Hepatocyte (in vitro differentiated cells): ENCODE measurements at regions not wholly inside any gene's neighbourhood (a gene's known extent, or its start where the extent isn't known, plus 50 kb on each side); places are given as distances from the start of the nearest gene placed in this dataset.

ENCODE experiments used
- DNase-seq: peaks from one replicate; pipeline ENCODE4 v3.0.0-alpha.2; 2016; ENCODE audit warnings: low spot score
- H2AFZ ChIP-seq: fragments of 200-600 bp; sonication (generic); 2 replicates; pipeline ENCODE4 v1.6.0; 2016; ENCODE audit warnings: antibody characterized with exemption, mild to moderate bottlenecking
- H3K27ac ChIP-seq: fragments of 200-600 bp; sonication (generic); 2 replicates; pipeline ENCODE4 v1.5.1; 2016; ENCODE audit warnings: mild to moderate bottlenecking
- H3K27me3 ChIP-seq: fragments of 200-600 bp; sonication (generic); 2 replicates; pipeline ENCODE4 v1.6.1; 2016
- H3K36me3 ChIP-seq: fragments of 200-600 bp; sonication (generic); replicated peaks from 2 replicates; pipeline ENCODE4 v1.5.1; 2016; ENCODE audit warnings: low read depth; ENCODE audit not compliant: insufficient read depth
- H3K4me1 ChIP-seq: fragments of 200-600 bp; sonication (generic); 2 replicates; pipeline ENCODE4 v1.5.1; 2016; ENCODE audit warnings: mild to moderate bottlenecking, moderate library complexity; ENCODE audit not compliant: insufficient read depth
- H3K4me2 ChIP-seq: fragments of 200-600 bp; sonication (generic); 2 replicates; pipeline ENCODE4 v1.6.0; 2016
- H3K4me3 ChIP-seq: fragments of 200-600 bp; sonication (generic); 2 replicates; pipeline ENCODE4 v1.5.1; 2016; ENCODE audit warnings: mild to moderate bottlenecking
- H3K79me2 ChIP-seq: fragments of 200-600 bp; sonication (generic); 2 replicates; pipeline ENCODE4 v1.6.0; 2017; ENCODE audit warnings: mild to moderate bottlenecking
- H3K9me2 ChIP-seq: fragments of 200-600 bp; sonication (generic); replicated peaks from 2 replicates; pipeline ENCODE4 v1.6.0; 2017; ENCODE audit warnings: mild to moderate bottlenecking; ENCODE audit not compliant: insufficient read depth
- H3K9me3 ChIP-seq: fragments of 200-600 bp; sonication (generic); 2 replicates; pipeline ENCODE4 v1.5.1; 2016; ENCODE audit warnings: low read depth, mild to moderate bottlenecking
- H4K20me1 ChIP-seq: fragments of 200-600 bp; sonication (generic); 2 replicates; pipeline ENCODE4 v1.6.0; 2016; ENCODE audit warnings: mild to moderate bottlenecking; ENCODE audit not compliant: insufficient read depth, poor library complexity, severe bottlenecking
- CTCF ChIP-seq: fragments of 200-600 bp; sonication (generic); IDR thresholded peaks from 2 replicates; pipeline ENCODE4 v1.5.1; 2016; ENCODE audit warnings: antibody characterized with exemption, mild to moderate bottlenecking; ENCODE audit not compliant: poor library complexity
- EZH2 ChIP-seq: fragments of 200-600 bp; sonication (generic); IDR thresholded peaks from 2 replicates; pipeline ENCODE4 v1.6.1; 2016; ENCODE audit warnings: antibody characterized with exemption, mild to moderate bottlenecking, borderline replicate concordance
- EZH2phosphoT487 ChIP-seq: fragments of 200-600 bp; sonication (generic); IDR thresholded peaks from one replicate; pipeline ENCODE4 v1.6.1; 2018; ENCODE audit warnings: antibody characterized with exemption, mild to moderate bottlenecking, low read depth, moderate library complexity; ENCODE audit not compliant: unreplicated experiment, severe bottlenecking
- whole genome bisulfite sequencing: methylation state at CpG from one replicate; pipeline ENCODE4 v1.1.6; 2016; ENCODE audit warnings: low lambda C conversion rate; ENCODE audit errors: missing lambda C conversion rate; 5-methylcytosine and 5-hydroxymethylcytosine counted together

GRCh38 chr6:133804265-133804664, 84.6 kb upstream of the TCF21 start:
- H3K36me3 ChIP-seq = no peaks in the 10 kb centered on the region
- no peak overlapping the region for H3K4me3 ChIP-seq
- no peak overlapping the region for H3K4me2 ChIP-seq
- 80% methylated on average over 1 of the region's 1 CpG for WGBS
- H3K27ac ChIP-seq = no peak overlapping the region
- H3K4me1 ChIP-seq = no peaks in the 10 kb centered on the region
- H3K9me2 ChIP-seq = no peaks in the 10 kb centered on the region
- no peaks in the 10 kb centered on the region for H3K27me3 ChIP-seq
- H3K9me3 ChIP-seq = no peaks in the 10 kb centered on the region
- DNase-seq = no peak
- H3K79me2 ChIP-seq = no peaks in the 10 kb centered on the region
- H2AFZ ChIP-seq = no peak overlapping the region
- H4K20me1 ChIP-seq = no peaks in the 10 kb centered on the region
- no peak for TF ChIP-seq CTCF
- no peak for TF ChIP-seq EZH2phosphoT487
- no peak for TF ChIP-seq EZH2

GRCh38 chr6:133805876-133806275, 83.0 kb upstream of the TCF21 start:
- 84% methylated on average over 2 of the region's 2 CpGs for WGBS
- H3K36me3 ChIP-seq = no peaks in the 10 kb centered on the region
- no peaks in the 10 kb centered on the region for H3K27me3 ChIP-seq
- no peaks in the 10 kb centered on the region for H3K9me3 ChIP-seq
- H3K4me3 ChIP-seq = no peak overlapping the region
- H3K4me2 ChIP-seq = no peak overlapping the region
- H3K27ac ChIP-seq = no peak overlapping the region
- no peaks in the 10 kb centered on the region for H4K20me1 ChIP-seq
- TF ChIP-seq CTCF = no peak
- no peak for TF ChIP-seq EZH2phosphoT487
- no peak for TF ChIP-seq EZH2
- H3K79me2 ChIP-seq = no peaks in the 10 kb centered on the region
- H2AFZ ChIP-seq = no peak overlapping the region
- H3K4me1 ChIP-seq = no peaks in the 10 kb centered on the region
- H3K9me2 ChIP-seq = no peaks in the 10 kb centered on the region
- no peak for DNase-seq

GRCh38 chr6:133806382-133807140, 82.4 kb upstream of the TCF21 start:
- Histone ChIP-seq H3K4me3 (no peak overlapping the region), H3K4me1 (no peaks in the 10 kb centered on the region), H3K79me2 (no peaks in the 10 kb centered on the region), H3K36me3 (no peaks in the 10 kb centered on the region), H3K27ac (no peak overlapping the region), H3K9me2 (no peaks in the 10 kb centered on the region), H3K9me3 (no peaks in the 10 kb centered on the region), H2AFZ (no peak overlapping the region), H3K27me3 (no peaks in the 10 kb centered on the region), H4K20me1 (no peaks in the 10 kb centered on the region), H3K4me2 (no peak overlapping the region)
- no peak for DNase-seq
- TF ChIP-seq CTCF = no peak
- TF ChIP-seq EZH2 = no peak
- no peak for TF ChIP-seq EZH2phosphoT487
- 97% methylated on average over 1 of the region's 1 CpG for WGBS
